OCI-LY3 (cell line): ENCODE measurements at regions not wholly inside any gene's neighbourhood (a gene's known extent, or its start where the extent isn't known, plus 50 kb on each side); places are given as distances from the start of the nearest gene placed in this dataset.

ENCODE experiments used
- H2AFZ ChIP-seq: fragments of 200-600, 300-600 bp; shearing (Covaris generic); 2 replicates; pipeline ENCODE4 v1.6.0; 2014; ENCODE audit warnings: antibody characterized with exemption, low read depth, low read length
- H3K27ac ChIP-seq: fragments of 200-600, 300-600 bp; sonication (generic); 2 replicates; pipeline ENCODE4 v1.5.1; 2014; ENCODE audit warnings: mild to moderate bottlenecking, low read length, moderate library complexity, mixed read lengths
- H3K27me3 ChIP-seq: fragments of 200-600, 300-600 bp; sonication (generic); 2 replicates; pipeline ENCODE4 v1.6.1; 2014; ENCODE audit warnings: low read depth, low read length, mixed read lengths
- H3K36me3 ChIP-seq: fragments of 200-600, 300-600 bp; sonication (generic); replicated peaks from 2 replicates; pipeline ENCODE3; 2014; ENCODE audit warnings: low read depth, low read length, mixed read lengths
- H3K4me1 ChIP-seq: fragments of 300-600, 200-600 bp; sonication (generic); 2 replicates; pipeline ENCODE4 v1.6.1; 2014; ENCODE audit warnings: low read length, mixed read lengths
- H3K4me2 ChIP-seq: fragments of 200-600, 300-600 bp; sonication (generic); 2 replicates; pipeline ENCODE4 v1.6.1; 2014; ENCODE audit warnings: low read length, mixed read lengths
- H3K4me3 ChIP-seq: fragments of 300-600, 200-600 bp; sonication (generic); 2 replicates; pipeline ENCODE4 v1.5.1; 2014; ENCODE audit warnings: antibody characterized with exemption, mild to moderate bottlenecking, low read length, moderate library complexity
- H3K79me2 ChIP-seq: fragments of 300-600, 200-600 bp; shearing (Covaris generic); 2 replicates; pipeline ENCODE4 v1.6.1; 2014; ENCODE audit warnings: mild to moderate bottlenecking, low read length, mixed read lengths
- H3K9ac ChIP-seq: fragments of 300-600, 200-600 bp; shearing (Covaris generic); 2 replicates; pipeline ENCODE4 v1.6.0; 2014; ENCODE audit warnings: mild to moderate bottlenecking, low read length, moderate library complexity
- H3K9me3 ChIP-seq: fragments of 200-600, 300-600 bp; shearing (Covaris generic); 2 replicates; pipeline ENCODE4 v1.6.1; 2014; ENCODE audit warnings: low read length, mixed read lengths; ENCODE audit not compliant: insufficient read depth
- H4K20me1 ChIP-seq: fragments of 200-600, 300-600 bp; sonication (generic); 2 replicates; pipeline ENCODE4 v1.6.1; 2016; ENCODE audit warnings: low read length, mixed read lengths; ENCODE audit not compliant: insufficient read depth
- EZH2phosphoT487 ChIP-seq: fragments of 200-600 bp; shearing (Covaris generic); IDR thresholded peaks from 2 replicates; pipeline ENCODE4 v1.6.1; 2018; ENCODE audit warnings: antibody characterized with exemption, mixed run types, low read depth
- TF ChIP-seq, protein P1 (sequence below): fragments of 200-600, 300-600 bp; sonication (generic); IDR thresholded peaks from 2 replicates; pipeline ENCODE4 v1.5.1; 2014; ENCODE audit warnings: antibody characterized with exemption, low read length, low read depth

DNA sequence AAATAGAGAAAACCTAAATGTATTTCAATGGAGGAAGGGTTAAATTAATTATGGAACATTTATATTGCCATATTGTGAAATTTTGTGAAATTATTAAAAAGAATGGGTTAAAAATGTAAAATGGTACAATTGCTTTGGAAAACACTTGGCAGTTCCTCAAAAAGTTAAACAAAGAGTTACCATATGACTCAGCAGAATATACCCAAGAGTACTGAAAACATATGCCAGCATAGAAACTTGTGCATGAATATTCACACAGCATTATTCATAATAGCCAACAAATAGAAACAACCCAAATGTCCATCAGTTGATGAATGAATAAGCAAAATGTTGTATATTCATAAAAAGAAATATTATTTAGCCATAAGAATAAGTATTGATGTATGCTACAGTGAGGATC is 181.0 kb upstream of the MAST4 start:
- H3K4me3 ChIP-seq = no peak overlapping the region
- TF ChIP-seq, protein P1, sequence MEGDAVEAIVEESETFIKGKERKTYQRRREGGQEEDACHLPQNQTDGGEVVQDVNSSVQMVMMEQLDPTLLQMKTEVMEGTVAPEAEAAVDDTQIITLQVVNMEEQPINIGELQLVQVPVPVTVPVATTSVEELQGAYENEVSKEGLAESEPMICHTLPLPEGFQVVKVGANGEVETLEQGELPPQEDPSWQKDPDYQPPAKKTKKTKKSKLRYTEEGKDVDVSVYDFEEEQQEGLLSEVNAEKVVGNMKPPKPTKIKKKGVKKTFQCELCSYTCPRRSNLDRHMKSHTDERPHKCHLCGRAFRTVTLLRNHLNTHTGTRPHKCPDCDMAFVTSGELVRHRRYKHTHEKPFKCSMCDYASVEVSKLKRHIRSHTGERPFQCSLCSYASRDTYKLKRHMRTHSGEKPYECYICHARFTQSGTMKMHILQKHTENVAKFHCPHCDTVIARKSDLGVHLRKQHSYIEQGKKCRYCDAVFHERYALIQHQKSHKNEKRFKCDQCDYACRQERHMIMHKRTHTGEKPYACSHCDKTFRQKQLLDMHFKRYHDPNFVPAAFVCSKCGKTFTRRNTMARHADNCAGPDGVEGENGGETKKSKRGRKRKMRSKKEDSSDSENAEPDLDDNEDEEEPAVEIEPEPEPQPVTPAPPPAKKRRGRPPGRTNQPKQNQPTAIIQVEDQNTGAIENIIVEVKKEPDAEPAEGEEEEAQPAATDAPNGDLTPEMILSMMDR = no peak
- TF ChIP-seq EZH2phosphoT487 = no peak
- H3K27me3 ChIP-seq = no peaks in the 10 kb centered on the region
- H3K27ac ChIP-seq = no peak overlapping the region
- no peak overlapping the region for H3K9ac ChIP-seq
- H3K36me3 ChIP-seq = no peaks in the 10 kb centered on the region
- no peaks in the 10 kb centered on the region for H3K9me3 ChIP-seq
- H3K4me1 ChIP-seq = peaks cover 22% of the 10 kb centered on the region
- H4K20me1 ChIP-seq = no peaks in the 10 kb centered on the region
- H3K4me2 ChIP-seq = no peak overlapping the region
- H3K79me2 ChIP-seq = no peaks in the 10 kb centered on the region
- H2AFZ ChIP-seq = no peak overlapping the region

DNA sequence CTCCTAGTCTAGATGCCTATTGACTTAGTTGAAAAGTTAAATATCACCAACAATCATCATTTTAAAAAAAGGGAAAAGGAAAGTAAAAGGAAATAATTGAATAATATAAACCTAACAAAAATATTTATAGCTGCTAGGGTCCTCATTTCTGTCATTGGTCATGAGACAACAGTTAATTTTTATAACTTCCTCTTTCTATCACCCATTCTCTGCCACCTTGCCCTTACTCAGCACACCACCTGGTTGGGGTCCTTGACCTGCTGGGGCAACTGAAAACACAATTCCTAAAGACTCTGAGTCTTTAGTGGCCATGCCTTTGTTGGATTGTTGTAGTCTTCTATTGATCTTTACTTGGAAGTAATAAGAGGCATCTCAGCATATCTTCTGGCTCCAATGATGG is 179.5 kb upstream of the MAST4 start:
- Histone ChIP-seq H2AFZ (no peak overlapping the region), H3K9me3 (no peaks in the 10 kb centered on the region), H3K4me3 (no peak overlapping the region), H3K4me1 (peaks cover 34% of the 10 kb centered on the region), H3K4me2 (no peak overlapping the region), H3K36me3 (no peaks in the 10 kb centered on the region), H3K9ac (no peak overlapping the region), H4K20me1 (no peaks in the 10 kb centered on the region), H3K27ac (no peak overlapping the region), H3K79me2 (no peaks in the 10 kb centered on the region), H3K27me3 (no peaks in the 10 kb centered on the region)
- TF ChIP-seq, protein P1 = no peak
- no peak for TF ChIP-seq EZH2phosphoT487

DNA sequence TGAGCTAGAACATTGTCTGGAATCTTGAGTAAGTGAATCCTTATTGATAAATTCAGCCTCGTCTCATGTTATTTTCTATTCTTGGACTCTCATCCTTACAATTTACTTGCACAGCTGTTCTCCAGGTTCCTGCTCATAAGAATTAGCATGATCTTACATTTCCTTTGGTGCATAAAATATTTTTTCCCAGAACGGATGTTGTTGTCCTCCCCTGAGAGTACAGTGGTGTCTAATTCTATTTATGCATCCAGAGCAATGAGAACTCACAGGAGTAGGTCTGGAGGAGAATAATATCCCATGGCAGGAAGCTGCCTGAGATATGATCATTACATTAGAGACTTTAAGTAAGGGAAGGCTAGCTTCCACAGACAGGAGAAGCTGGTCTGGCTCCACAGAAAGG is 178.4 kb upstream of the MAST4 start:
- Histone ChIP-seq H3K36me3 (no peaks in the 10 kb centered on the region), H3K4me2 (no peak overlapping the region), H2AFZ (no peak overlapping the region), H4K20me1 (no peaks in the 10 kb centered on the region), H3K27me3 (no peaks in the 10 kb centered on the region), H3K4me3 (no peak overlapping the region), H3K9ac (no peak overlapping the region), H3K9me3 (no peaks in the 10 kb centered on the region), H3K79me2 (no peaks in the 10 kb centered on the region), H3K4me1 (peaks cover 39% of the 10 kb centered on the region), H3K27ac (no peak overlapping the region)
- TF ChIP-seq EZH2phosphoT487 = no peak
- TF ChIP-seq, protein P1 = no peak

DNA sequence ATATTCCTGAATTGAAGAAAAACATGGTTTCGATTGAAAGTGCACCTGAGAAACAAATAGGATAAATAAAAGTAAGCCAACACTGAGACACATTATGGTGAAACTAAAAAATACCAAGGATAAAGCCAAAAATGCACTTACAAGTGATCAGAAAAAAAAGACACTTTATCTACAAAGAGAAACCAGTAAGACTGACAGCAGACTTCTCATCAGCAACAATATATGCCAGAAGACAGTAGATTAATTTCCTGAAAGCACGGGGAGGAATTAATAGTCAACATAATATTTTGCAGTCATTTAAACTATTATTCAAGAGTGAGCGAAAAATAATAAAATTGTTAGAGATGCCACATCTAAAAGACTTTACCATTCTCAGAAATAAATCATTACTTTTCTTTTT is 172.7 kb upstream of the MAST4 start:
- Histone ChIP-seq H3K4me2 (no peak overlapping the region), H3K27ac (no peak overlapping the region), H3K9me3 (no peaks in the 10 kb centered on the region), H3K36me3 (no peaks in the 10 kb centered on the region), H3K4me1 (peaks cover 17% of the 10 kb centered on the region), H2AFZ (no peak overlapping the region), H3K4me3 (no peak overlapping the region), H3K9ac (no peak overlapping the region), H3K27me3 (no peaks in the 10 kb centered on the region), H4K20me1 (no peaks in the 10 kb centered on the region), H3K79me2 (no peaks in the 10 kb centered on the region)
- TF ChIP-seq EZH2phosphoT487 = no peak
- TF ChIP-seq, protein P1 = no peak
